LNCAP (cell line): ENCODE measurements at regions not wholly inside any gene's neighbourhood (a gene's known extent, or its start where the extent isn't known, plus 50 kb on each side); places are given as distances from the start of the nearest gene placed in this dataset.

Source experiments
- CTCF ChIP-seq: fragments of 450-650 bp; IDR thresholded peaks from 2 replicates; pipeline ENCODE4 v1.5.1; 2017; ENCODE audit warnings: mild to moderate bottlenecking

GRCh38 chr17:33777674-33778073 lies 477.4 kb upstream of the CCL2 start:
- no peak for TF ChIP-seq CTCF

DNA sequence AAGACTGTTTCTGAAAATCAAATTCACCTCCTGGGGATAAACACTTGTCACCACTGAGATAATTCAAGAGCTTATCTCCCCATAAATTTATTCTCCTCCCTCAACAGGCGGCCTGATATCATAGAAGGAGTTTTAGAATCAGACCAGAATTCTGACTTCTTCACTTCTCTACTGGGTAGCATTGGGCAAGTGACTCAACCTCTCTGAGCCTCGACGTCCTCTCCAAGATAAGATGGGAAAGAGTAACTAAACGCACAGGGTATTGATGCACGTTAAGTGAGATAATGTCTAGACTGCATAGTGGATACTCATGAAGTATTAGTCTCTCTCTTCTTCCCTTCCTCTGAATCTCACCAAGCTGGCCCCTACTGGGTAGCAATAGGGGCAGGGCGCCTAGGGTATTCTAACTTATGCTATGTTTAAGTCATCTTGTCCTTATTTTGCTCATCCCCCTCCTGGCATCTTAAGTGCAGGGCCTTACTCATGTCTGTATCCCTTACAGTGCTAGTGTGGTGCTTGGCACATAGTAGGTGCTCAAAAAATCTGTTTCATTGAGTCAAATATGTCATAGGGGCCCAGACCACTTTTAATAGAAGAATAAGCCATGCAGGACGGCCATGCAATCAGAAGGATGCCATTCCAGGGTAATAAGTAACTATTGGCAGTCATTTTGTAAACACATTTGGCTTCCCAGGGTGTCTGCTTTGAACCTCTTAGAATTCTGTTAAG lies 476.4 kb upstream of the CCL2 start:
- TF ChIP-seq CTCF, result no peak

- TF ChIP-seq CTCF, result peak; percentile 98
Observed at GRCh38 chr17:33779234-33779591, 475.9 kb upstream of the CCL2 start.

DNA sequence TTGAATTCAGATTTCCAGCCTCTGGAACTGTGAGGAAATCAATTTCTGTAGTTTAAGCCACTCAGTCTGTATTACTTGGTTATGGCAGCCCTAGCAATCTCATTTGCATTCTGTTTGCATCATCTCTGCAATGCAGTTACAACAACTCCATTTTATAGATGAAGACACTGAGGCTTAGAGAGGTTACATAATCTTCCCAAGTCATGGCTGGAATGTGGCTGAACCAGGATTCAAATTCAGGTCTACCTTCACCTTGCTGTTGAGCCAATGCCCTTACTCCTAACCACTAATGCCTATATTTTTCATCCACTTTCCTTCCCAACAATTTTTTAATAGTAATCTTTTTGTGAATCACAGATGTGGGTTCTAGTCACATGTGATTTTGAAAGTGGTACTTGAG lies 469.8 kb upstream of the CCL2 start:
- TF ChIP-seq CTCF, result no peak

GRCh38 chr17:33786478-33786877 lies 468.6 kb upstream of the CCL2 start:
- no peak for TF ChIP-seq CTCF

DNA sequence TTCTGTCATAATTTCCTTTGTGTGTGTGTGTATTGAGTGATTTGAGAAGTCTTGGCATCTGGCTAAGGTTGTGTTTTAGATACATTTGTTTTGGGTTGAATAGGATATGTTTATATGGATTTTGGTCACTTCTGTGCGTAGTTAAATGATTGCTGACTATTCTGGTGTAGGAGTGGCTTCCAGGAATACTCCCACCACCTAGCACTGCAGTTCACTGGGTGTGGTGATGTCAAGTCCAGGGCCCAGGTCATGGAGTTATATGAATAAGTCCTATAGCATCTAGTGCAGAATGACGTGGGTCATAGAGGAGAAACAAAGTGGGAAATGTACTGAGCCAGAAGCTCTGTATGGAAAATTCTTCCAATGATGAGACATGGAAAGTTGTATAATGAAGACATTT lies 465.4 kb upstream of the CCL2 start:
- TF ChIP-seq CTCF, result no peak

GRCh38 chr17:33797181-33797580 lies 457.9 kb upstream of the CCL2 start:
- TF ChIP-seq CTCF, result no peak

DNA sequence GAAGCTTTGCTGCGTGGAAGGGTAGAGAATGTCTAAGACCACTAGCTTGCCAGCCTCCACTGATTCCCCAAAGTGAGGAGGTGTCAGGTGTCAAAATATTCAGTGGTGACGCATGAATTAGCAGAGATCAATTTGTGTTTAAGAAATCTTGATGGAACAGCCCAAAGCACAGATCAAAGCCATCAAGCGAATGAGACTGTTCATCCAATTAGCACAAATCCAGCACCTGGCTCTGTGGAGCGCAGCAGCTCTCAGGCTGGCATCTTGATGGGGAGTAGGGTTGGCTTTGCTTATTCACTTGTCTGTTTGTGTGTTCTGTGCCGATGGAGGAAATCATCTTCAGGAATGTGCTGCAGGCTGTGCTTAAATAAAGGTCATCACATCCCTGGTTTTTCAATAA lies 456.8 kb upstream of the CCL2 start:
- TF ChIP-seq CTCF, result no peak
